ENCODE measurements at regions not wholly inside any gene's neighbourhood (a gene's known extent, or its start where the extent isn't known, plus 50 kb on each side); places are given as distances from the start of the nearest gene placed in this dataset.
"Not testable (repeated sequence)": the region's sequence is repeated elsewhere in the genome, so short reads cannot be mapped to it uniquely, and the experiment has no call there.

GRCh38 chr22:27105142-27106025 is 448.0 kb downstream of the MIAT start:
- DNase-seq (ENCODE audit: low read depth) = no peak
- no peak for TF ChIP-seq MYC (IDR thresholded peaks at IDR 0.05; ENCODE audit: low read depth, low read length)
- TF ChIP-seq POLR2A (IDR thresholded peaks at IDR 0.05; ENCODE audit: extremely low read depth, insufficient read length) = no peak
- no peak for TF ChIP-seq CTCF (IDR thresholded peaks at IDR 0.05; ENCODE audit: low read depth, low read length)
- TF ChIP-seq MAX (IDR thresholded peaks at IDR 0.05; ENCODE audit: low read depth, low read length) = no peak
- H3K4me3 ChIP-seq (ENCODE audit: low read depth, low read length) = no peak overlapping the region

- no peak overlapping the region for H3K4me3 ChIP-seq (ENCODE audit: low read depth, low read length)
- TF ChIP-seq MYC (IDR thresholded peaks at IDR 0.05; ENCODE audit: low read depth, low read length) = no peak
- TF ChIP-seq MAX (IDR thresholded peaks at IDR 0.05; ENCODE audit: low read depth, low read length) = no peak
- TF ChIP-seq CTCF (IDR thresholded peaks at IDR 0.05; ENCODE audit: low read depth, low read length) = no peak
- TF ChIP-seq POLR2A (IDR thresholded peaks at IDR 0.05; ENCODE audit: extremely low read depth, insufficient read length) = no peak
- no peak for DNase-seq (ENCODE audit: low read depth)
Observed at GRCh38 chr22:27106985-27107384, 449.6 kb downstream of the MIAT start.

- peak; percentile 9 for DNase-seq (ENCODE audit: low read depth)
- TF ChIP-seq MYC (IDR thresholded peaks at IDR 0.05; ENCODE audit: low read depth, low read length) (no peak), MAX (IDR thresholded peaks at IDR 0.05; ENCODE audit: low read depth, low read length) (no peak), CTCF (IDR thresholded peaks at IDR 0.05; ENCODE audit: low read depth, low read length) (no peak), POLR2A (IDR thresholded peaks at IDR 0.05; ENCODE audit: extremely low read depth, insufficient read length) (no peak)
Observed at GRCh38 chr22:27107386-27107785, 450.0 kb downstream of the MIAT start.

GRCh38 chr22:27107824-27108223 is 450.4 kb downstream of the MIAT start:
- no peak overlapping the region for H3K4me3 ChIP-seq (ENCODE audit: low read depth, low read length)
- DNase-seq (ENCODE audit: low read depth) = peak; percentile 30
- TF ChIP-seq POLR2A (IDR thresholded peaks at IDR 0.05; ENCODE audit: extremely low read depth, insufficient read length) = no peak
- no peak for TF ChIP-seq CTCF (IDR thresholded peaks at IDR 0.05; ENCODE audit: low read depth, low read length)
- no peak for TF ChIP-seq MAX (IDR thresholded peaks at IDR 0.05; ENCODE audit: low read depth, low read length)
- TF ChIP-seq MYC (IDR thresholded peaks at IDR 0.05; ENCODE audit: low read depth, low read length) = no peak

More at GRCh38 chr22:27107386-27107785, 450.0 kb downstream of the MIAT start:
- no peak overlapping the region for H3K4me3 ChIP-seq (ENCODE audit: low read depth, low read length)

- DNase-seq (ENCODE audit: low read depth) = no peak
- no peak overlapping the region for H3K4me3 ChIP-seq (ENCODE audit: low read depth, low read length)
- TF ChIP-seq POLR2A (IDR thresholded peaks at IDR 0.05; ENCODE audit: extremely low read depth, insufficient read length) (no peak), MYC (IDR thresholded peaks at IDR 0.05; ENCODE audit: low read depth, low read length) (no peak), CTCF (IDR thresholded peaks at IDR 0.05; ENCODE audit: low read depth, low read length) (no peak), MAX (IDR thresholded peaks at IDR 0.05; ENCODE audit: low read depth, low read length) (no peak)
Observed at GRCh38 chr22:27108425-27109114, 451.2 kb downstream of the MIAT start.

GRCh38 chr22:27109406-27109805 is 452.0 kb downstream of the MIAT start:
- DNase-seq (ENCODE audit: low read depth); H3K4me3 ChIP-seq (ENCODE audit: low read depth, low read length): not testable (repeated sequence)

Measured in NB4 (cell line).